Ecto neural progenitor cell (in vitro differentiated cells): ENCODE measurements at regions not wholly inside any gene's neighbourhood (a gene's known extent, or its start where the extent isn't known, plus 50 kb on each side); places are given as distances from the start of the nearest gene placed in this dataset.
"Not testable (repeated sequence)": the region's sequence is repeated elsewhere in the genome, so short reads cannot be mapped to it uniquely, and the experiment has no call there.

Source experiments
- DNase-seq: peaks from one replicate; pipeline ENCODE4 v3.0.0-alpha.2; 2018; ENCODE audit warnings: low spot score

DNA sequence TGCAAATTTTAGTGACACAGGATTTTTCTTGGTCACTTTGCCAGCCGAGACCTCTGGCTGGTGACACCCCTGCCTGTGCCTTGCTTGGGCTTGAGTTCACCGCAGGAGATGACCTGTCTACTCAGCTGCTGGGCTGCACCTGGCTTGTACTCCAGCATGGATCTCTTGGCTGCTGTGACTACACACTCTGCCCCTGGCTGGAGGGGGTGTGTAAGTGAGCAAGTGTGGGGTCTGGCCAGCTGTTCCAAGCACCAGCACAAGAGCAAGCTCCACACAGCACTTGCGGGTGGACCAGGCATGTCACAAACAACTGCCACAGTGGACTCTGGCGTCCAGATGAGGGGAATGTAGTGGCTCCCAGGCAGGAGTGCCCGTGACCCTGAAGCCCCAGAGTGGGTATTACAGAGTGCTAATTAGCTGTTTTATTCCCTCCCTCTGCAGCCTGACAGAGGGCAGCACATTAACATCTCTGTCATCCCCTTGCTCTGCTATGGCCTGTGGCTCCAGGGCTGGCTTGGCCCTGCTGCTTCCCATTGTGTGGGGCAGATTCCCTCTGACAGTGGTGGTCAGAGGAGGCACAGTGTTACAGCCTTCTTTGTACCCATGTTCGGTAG, 1387.2 kb downstream of the OLFM4 start:
- DNase-seq, result no peak

DNA sequence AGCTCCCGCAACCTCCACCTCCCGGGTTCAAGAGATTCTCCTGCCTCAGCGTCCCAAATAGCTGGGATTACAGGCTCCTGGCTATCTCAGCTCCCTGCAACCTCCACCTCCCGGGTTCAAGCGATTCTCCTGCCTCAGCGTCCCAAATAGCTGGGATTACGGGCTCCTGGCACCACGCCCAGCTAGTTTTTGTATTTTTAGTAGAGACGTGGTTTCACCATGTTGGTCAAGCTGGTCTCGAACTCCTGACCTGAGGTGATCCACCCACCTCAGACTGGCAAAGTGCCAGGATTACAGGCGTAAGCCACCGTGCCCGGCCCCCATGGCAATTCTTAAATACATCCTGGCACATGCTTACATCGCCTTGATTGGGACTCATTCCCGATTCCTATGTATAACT, 1394.3 kb downstream of the OLFM4 start:
- DNase-seq, result not testable (repeated sequence)

DNA sequence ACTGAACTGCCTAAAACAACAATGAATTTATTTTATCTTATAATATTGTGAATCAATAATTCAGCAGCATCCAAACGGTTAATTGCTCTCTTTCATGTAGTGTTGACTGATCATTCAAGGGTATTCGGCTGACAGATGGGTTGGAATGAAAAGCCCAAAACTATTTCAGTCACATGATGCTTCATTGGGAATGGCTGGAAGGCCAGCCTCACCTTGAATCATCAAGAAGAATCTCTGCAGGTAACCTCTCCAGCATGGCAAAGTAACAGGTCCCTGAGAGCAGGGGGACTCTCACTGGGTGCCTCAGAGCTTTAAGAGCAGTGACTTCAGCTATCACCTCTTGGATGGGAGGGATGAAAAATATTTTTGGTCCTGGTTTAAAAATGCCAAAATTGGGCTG, 1395.7 kb downstream of the OLFM4 start:
- DNase-seq, result no peak

DNA sequence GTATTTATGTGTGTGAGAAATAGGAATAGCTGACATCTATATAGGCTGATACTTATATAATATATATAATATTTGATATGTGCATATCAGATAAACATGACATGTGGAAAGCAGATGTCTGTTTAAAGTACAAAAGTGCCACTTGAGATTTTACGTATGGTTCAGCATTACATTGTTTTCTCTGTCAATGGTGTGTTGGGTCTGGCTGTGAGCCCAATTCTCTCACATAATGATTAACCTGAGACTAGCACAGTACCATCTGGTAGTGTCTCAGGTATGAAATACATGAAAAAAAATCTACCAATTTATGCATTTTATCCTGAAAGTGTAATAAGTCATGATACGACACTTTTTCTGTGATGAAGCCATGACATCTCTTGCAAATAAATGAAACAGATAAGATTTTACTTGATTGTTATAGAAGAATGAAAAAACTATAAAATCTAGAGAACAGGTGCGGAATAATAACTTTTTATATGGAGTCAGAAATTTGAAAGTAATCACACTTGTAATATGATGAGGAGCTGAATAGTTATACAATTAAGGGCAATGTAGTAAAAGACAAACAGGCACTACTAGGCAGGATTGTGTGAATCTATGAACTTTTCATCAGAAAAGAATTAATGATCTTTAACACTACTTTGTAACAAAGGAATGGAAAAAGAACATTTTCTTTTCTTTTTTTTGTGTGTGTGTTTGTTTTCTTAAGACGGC, 1405.0 kb downstream of the OLFM4 start:
- no peak for DNase-seq

DNA sequence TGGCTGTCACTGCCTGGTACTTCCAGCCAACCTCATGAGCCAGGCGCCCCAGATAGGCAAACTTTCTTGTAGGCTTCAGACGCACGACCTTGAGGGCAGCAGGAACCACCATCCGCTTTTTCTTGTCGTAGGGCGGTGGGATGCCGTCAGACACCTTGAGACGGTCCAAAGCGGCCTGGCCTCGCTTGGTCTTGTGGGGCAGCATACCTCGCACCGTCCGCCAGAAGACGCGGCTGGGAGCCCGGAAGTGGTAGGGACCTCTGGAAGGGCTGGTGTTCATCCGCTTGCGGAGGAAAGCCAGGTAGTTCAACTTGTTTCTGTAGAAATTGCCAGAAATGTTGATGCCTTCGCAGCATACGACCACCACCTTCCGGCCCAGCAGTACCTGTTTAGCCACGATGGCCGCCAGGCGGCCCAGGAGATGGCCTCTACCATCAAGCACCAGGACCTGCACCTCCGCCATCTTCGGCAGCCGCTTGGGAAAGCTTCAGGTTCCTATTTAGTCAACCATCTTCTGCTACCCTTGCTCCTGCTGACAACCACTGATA, 1412.3 kb downstream of the OLFM4 start:
- not testable (repeated sequence) for DNase-seq

DNA sequence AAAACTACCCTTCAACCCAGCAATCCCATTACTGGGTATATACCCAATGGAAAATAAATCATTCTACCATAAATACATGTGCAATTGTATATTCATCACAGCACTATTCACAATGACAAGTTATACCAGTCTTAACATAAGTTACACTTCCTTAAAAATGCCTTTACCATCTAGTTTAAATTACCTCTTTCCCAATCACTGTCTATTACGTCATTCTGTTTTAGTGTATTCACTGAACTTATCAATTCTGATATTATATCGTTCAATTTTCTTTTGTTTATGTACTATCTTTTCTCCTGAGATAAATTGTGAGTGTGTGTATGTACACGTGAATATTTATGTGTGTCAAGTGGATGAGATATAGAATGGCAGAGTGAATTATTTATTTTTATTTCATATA, 1416.8 kb downstream of the OLFM4 start:
- DNase-seq, result no peak

DNA sequence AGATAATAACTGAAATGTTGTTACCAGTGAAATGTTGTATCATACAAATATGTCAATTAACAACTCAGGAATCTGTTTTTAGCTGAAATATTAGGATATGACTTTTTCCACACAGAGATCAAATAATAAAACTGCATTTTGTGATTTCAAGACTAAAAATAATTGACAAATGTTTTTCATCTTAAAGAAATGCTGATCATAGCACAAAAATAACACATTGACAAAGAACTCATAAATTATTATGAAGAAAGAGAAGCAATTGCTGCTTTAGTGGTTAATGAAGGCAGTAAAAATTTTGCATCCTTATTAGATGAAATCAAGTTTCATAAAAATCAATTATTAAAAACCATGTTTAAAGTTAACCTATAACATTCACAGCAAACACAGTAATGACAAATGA, 1417.3 kb downstream of the OLFM4 start:
- no peak for DNase-seq

DNA sequence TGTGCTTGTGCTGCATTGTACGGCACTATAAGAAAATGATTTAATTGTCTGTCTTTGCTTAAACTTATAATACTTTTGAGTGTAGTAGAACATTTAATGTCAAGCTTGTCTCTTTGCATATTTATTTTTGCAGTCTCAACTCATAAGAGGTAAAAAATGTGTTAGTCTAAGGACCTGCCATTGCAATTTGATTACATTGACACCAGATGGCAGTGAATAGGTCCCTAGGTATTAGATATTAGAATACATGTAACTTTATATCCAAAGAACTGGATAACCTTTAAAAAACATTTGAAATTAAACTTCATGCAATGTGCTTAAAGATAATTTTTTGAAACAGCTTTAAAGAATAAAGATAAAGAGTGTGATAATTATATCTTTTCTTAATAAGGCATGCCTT, 1421.3 kb downstream of the OLFM4 start:
- DNase-seq, result no peak

DNA sequence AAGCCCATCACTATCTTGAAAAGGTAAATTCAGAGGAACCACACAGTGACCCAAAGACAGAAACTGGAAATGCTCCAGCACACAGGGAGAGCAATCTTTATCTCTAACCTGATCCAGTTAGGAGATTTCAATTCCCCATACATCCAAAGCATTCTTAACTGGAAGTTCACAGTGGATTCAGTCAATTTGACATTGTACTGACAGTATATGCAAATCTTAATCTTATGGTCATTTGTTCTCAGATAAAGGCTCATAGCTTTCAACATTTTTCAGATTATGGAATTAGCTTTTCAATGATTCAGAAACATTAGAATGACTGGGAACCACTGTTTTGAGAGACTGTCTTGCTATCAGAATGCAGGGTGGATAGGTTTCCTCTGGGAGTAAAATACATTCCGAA, 1455.6 kb downstream of the OLFM4 start:
- no peak for DNase-seq

DNA sequence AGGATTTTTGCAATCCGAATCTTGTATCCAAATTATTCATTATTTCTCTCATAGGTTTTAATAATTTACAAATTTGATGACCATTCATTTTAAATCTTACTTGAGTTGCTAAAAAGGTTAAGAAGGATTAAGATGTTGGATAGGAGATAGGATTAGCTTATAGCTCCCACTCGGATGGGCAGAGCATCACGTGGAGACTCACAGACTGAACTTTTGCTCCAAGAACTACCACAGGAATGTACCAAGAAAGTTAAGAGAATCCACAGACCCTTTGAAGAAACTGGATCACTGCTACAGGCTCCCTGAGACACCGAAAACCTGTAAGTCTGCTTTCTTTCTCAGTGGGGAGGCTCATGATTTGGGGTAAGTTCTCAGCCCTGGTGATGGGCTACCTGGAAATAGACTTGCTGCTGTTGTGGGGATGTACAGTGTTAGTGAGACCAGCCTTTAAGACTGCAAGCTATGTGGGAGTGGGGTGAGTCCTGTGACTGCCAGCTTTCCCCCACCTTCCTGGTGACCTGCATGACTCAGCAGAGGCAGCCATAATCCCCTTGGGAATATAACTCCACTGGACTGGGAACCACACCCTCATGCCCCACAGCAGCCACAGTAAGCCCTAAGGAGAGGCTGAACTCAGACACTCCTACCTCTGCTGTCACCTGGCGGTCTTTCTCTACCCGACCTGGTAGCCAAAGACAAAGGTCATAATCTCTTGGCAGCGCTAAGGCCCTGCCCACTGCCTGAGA, 1458.0 kb downstream of the OLFM4 start:
- DNase-seq, result no peak

DNA sequence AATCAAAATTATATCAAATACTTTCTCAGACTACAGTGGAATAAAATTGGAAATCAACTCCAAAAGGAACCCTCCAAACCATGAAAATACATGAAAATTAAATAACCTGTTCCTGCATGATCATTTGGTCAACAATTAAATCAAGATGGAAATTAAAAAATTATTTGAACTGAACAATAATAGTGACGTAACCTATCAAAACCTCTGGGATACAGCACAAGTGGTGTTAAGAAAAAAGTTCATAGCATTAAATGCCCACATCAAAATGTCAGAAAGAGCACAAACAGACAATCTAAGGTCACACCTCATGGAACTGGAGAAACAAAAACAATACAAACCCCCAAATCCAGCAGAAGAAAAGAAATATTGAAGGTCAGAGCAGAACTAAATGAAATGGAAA, 1460.7 kb downstream of the OLFM4 start:
- DNase-seq, result no peak

DNA sequence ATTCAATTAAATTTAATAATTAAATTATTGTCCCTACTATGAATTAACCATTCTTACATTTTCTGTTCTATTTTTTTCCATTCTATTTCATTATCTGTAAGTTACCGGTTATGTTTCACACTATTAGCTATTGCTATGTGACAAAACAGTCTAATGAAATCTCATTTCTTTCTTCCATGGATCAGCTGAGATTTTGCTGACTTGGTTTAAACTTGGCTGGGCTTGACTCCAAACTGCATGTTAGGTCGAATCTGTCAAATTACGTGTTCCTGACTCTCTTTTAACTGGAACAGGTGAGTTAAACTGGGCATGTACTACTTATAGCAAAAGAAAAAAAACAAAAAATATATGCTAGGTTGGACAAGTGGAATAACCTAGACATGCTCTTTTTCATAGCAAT, 1464.4 kb downstream of the OLFM4 start:
- no peak for DNase-seq

DNA sequence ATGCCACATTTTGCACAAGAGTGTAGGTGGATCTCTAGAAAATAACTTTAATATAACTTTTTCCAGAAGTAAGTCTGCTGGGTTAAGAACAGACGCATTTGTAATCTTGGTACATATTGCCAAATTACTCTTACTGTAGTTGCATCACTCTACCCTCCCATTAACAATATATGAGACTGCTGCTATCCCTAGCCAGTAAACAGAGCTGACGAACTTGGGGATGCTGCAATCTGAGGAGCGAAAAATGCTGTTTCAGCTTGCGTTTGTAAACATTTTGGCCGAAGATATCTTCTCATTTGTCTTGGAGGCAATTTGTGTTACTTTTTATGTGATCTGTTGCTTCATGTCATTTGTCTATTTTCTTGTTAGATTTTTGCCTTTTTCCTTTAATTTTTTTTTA, 1482.8 kb downstream of the OLFM4 start:
- no peak for DNase-seq

DNA sequence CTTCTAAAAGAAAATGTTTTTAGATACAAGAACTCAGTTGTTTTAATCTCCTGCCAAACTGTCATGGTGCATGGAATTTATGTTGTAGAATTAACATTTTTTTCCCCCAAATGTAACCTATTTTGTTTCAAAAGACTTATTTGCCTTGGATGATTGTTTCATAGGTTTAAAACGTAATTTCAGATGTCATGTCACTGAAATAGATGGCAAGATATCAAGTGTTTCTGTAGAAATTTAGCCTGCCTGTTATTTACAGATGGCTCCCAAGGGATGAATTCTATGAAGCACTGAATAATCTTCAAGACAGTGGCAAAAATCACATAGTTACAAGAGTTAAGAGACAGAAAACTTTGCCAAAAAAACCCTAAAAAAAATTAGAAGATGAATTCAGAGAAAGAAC, 1484.6 kb downstream of the OLFM4 start:
- no peak for DNase-seq

DNA sequence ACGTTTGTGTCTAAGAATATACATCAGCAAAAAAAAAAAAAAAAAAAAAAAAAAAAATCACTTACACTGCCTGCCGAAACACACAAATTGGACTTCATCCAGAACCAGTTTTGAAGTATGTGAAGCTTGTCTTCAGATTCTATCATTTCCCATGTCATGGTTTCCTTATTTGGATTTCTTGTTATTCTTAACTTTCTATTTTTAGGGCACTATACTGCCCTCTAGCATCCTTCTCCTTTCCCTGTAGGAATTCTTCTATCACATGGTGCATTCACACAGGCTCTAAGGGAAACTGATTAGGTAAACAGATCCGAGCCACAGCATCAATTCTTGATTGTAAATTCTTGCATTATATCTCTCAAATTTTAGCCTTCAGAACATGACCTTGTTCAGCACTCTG, 1507.5 kb downstream of the OLFM4 start:
- DNase-seq, result no peak

DNA sequence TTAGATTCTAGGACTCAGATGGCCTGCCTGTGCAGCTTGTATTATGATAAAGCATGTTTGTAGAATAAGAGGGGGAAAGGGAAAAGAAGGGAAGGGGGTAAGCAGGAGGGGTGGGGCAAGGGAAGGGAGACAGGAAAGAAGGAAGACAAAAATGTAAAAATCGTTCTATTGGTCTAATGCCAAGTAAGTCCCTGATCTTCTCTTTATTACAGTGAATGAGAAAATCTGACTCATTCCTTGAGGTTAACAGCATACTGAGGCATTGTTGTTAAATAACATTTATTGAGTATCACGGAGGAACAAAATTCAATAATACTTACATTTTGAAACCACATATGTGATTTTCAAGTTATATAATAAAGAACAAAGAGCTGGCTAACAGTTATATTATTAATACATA, 1534.7 kb downstream of the OLFM4 start:
- DNase-seq, result no peak

DNA sequence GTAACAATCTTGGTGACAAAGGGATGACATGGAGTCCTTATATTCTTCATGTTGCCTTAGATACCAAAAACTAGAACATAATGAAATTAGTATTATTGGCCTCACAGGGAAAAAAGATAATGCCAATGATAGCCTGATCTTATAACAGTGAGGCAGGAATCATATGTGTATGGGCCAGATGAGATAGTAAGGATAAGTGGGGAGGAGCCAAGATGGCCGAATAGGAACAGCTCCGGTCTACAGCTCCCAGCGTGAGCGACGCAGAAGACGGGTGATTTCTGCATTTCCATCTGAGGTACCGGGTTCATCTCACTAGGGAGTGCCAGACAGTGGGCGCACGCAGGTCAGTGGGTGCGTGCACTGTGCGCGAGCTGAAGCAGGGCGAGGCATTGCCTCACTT, 1543.4 kb downstream of the OLFM4 start:
- not testable (repeated sequence) for DNase-seq

DNA sequence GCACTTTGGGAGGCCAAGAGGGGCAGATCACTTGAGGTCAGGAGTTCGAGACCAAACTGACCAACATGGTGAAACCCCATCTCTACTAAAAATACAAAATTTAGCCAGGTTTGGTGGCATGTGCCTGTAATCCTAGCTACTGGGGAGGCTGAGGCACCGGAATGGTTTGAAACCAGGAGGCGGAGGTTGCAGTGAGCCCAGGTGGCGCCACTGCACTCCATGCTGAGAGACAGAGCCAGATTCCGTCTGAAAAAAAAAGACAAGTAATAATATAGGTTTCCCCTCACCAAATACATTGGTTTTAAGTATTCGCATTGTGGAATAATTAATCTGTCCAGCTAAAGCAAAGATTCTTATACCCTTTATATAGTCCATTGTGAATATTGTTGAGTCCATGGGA, 1544.6 kb downstream of the OLFM4 start:
- no peak for DNase-seq

DNA sequence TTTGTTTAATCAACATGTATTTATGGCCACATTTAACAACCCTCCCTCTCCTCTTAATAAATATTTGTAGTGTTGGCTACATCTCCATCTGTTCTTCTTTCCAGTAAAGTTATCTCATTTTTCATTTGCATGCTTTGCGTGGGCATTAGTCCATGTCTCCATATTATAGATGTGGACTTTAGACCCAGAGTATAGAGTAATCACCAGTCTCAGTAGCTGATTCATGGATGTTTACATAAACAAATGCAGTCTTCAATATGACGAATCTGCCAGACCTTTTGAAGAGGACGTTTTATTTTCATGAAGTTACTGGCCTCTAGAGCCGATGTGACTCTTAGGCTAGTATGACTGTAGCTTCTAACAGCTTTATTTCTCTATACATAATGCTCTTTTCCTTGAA, 1546.2 kb downstream of the OLFM4 start:
- DNase-seq, result no peak

DNA sequence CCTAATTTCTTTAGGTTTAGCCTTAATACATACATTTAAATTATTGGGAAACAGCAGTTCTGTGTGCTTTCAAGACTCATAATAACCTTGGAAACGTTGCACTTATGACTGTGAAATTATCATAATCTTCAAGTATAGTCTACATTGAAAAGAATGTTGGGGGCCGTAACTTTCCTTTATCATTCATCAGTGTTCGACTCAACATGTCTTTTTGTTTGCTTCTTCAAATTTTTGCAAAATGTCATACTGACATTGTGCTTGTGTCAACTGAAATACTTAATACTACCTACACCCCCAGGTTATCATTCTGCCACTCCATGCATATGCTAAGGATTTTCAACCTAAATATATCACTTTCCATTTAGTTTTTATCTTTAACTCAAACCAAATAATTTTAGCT, 1562.9 kb downstream of the OLFM4 start:
- no peak for DNase-seq

DNA sequence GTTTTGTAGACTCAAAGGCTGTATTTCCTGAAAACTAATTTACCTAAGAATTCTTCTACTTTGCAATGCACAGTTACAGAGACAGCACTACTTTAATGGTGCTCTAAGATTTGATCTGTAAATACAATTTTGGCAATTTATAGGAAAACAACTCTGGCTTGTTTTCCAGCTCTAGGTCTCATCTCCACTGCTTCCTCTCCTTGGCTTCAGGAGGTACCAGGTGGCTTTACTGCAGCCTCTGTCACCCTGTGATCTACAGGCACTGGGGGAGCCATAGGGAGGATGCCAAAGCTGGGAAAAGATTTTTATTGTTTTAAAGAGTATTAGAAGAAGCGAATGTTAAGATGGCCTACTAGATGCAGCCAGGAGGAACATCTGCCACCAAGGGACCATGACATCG, 1563.6 kb downstream of the OLFM4 start:
- DNase-seq, result no peak

DNA sequence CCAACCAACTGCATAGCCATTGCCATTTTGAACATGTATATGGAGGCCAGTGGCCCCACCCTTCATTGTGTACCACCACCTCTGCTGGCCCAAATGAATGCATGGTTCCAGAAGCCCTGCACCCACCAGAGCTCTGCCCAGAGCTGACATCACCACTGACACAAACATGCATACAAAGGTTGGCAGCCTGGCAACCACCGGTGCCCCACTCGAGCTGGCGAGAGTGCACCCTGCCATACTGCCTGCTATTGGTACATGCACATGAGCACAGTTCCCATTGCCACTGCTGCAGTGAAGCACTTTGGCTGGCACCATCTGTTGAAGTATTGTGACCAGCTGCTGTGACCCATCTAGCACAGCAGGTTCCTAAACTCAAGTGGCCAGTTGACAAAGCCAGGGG, 1564.9 kb downstream of the OLFM4 start:
- no peak for DNase-seq

DNA sequence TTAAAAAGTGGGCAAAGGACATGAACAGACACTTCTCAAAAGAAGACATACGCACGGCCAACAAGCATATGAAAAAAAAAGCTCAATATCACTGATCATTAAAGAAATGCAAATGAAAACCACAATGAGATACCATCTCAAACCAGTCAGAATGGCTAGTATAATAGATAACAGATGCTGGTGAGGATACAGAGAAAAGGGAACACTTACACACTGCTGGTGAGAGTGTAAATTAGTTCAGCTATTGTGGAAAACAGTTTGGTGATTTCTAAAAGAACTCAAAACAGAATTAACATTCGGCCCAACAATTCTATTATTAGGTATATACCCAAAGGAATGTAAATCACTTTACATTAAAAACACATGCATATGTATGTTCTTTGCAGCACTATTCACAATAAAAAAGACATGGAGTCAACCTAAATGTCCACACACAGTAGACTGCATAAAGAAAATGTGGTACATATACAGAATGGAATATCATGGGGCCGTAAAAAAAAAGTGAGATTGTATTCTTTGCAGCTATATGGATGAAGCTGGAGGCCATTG, 1569.0 kb downstream of the OLFM4 start:
- no peak for DNase-seq
